ENCODE measurements at regions not wholly inside any gene's neighbourhood (a gene's known extent, or its start where the extent isn't known, plus 50 kb on each side); places are given as distances from the start of the nearest gene placed in this dataset.

DNA sequence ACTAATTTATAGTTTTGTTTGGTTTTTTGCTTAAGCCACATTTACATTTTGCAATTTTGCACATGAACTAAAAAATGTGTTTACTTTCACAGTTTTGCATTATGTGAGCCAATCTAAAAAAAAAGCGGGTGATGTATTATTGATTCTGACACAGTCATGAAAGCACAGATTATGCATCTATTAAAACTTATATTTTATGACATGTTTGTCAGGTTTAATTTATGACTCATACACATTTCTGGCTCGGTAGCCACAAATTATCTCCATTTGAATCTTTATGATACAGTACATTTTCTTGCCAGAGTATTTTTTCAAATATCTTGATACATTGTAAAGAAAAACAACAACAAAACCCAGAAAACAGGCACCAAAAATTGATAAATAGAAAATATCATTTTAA, 280.4 kb upstream of the GRIP1 start:
- no peak for TF ChIP-seq YY1 (IDR thresholded peaks at IDR 0.05; ENCODE audit: insufficient read depth, insufficient read length)
- no peak for TF ChIP-seq ZNF274 (IDR thresholded peaks at IDR 0.05; ENCODE audit: low read depth, low read length)
- no peak for TF ChIP-seq SUZ12 (IDR thresholded peaks at IDR 0.05; ENCODE audit: extremely low read depth, insufficient read depth, insufficient read length)

Measured in NT2/D1 (cell line).